ENCODE measurements at regions not wholly inside any gene's neighbourhood (a gene's known extent, or its start where the extent isn't known, plus 50 kb on each side); places are given as distances from the start of the nearest gene placed in this dataset.

- no peak for TF ChIP-seq CTCF (IDR thresholded peaks at IDR 0.05)
- TF ChIP-seq POLR2A (IDR thresholded peaks at IDR 0.05), result no peak
Observed at GRCh38 chr11:90585491-90585890, 362.6 kb upstream of the CHORDC1 start.

Data from body of pancreas (tissue), 4 donors.